HUES64 (cell line): ENCODE measurements at regions not wholly inside any gene's neighbourhood (a gene's known extent, or its start where the extent isn't known, plus 50 kb on each side); places are given as distances from the start of the nearest gene placed in this dataset.

ENCODE experiments used
- H3K27ac ChIP-seq: 2 replicates; pipeline ENCODE4 v1.7.0; 2013; ENCODE audit warnings: low read depth, low read length, inconsistent platforms
- H3K27me3 ChIP-seq: 2 replicates; pipeline ENCODE4 v1.6.1; 2013; ENCODE audit warnings: mild to moderate bottlenecking, low read length; ENCODE audit not compliant: insufficient read depth
- H3K36me3 ChIP-seq: 2 replicates; pipeline ENCODE4 v1.6.1; 2013; ENCODE audit warnings: mild to moderate bottlenecking, low read length; ENCODE audit not compliant: insufficient read depth
- H3K4me1 ChIP-seq: 2 replicates; pipeline ENCODE4 v1.6.1; 2013; ENCODE audit warnings: mild to moderate bottlenecking, low read length, moderate library complexity; ENCODE audit not compliant: insufficient read depth
- H3K4me3 ChIP-seq: 2 replicates; pipeline ENCODE4 v1.5.1; 2013; ENCODE audit warnings: mild to moderate bottlenecking, low read length, moderate library complexity
- H3K9ac ChIP-seq: 2 replicates; pipeline ENCODE4 v1.6.1; 2013; ENCODE audit warnings: mild to moderate bottlenecking, low read depth, low read length
- H3K9me3 ChIP-seq: 2 replicates; pipeline ENCODE4 v1.6.1; 2013; ENCODE audit warnings: low read depth, low read length; ENCODE audit not compliant: insufficient read depth
- WGBS: fragments of 150-250, 120-280 bp; methylation state at CpG from one replicate; pipeline ENCODE4 v1.1.7; 2013; ENCODE audit warnings: missing lambda C conversion rate; 5-methylcytosine and 5-hydroxymethylcytosine counted together

DNA sequence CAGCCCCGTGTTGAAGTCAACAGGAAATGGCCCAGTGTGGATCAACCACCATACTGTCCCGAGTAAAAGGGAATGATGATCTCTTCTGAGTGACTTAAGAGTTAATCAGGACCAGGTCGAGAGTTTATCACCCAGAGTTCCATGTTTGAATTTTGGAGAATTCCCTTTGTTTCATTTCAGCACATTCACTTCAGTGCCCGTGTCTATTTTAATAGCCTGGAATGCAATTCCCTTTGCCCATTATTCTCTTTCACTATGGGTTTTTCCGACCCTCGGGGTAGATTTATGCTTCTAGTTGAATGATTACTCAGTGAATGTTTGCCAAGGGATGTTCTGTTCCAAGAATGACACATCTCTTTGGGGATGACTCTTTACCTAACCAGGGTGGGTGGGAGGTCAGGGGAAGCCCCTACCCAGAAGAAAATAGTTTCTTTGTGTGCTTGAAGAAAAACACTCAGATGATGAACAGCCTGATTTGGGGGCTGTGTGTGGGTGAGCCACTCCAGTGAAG, 594.9 kb downstream of the INHBA start:
- Histone ChIP-seq H3K4me1 (0 out of 2 replicates have a peak, but pooled peaks cover 4% of the 10 kb centered on the region), H3K4me3 (no peak overlapping the region), H3K9ac (no peak overlapping the region), H3K27me3 (no peaks in the 10 kb centered on the region; the same call in 1 of the 2 replicates), H3K36me3 (no peaks in the 10 kb centered on the region), H3K27ac (no peak overlapping the region), H3K9me3 (no peaks in the 10 kb centered on the region)
- 84% methylated on average over 6 of the region's 6 CpGs for WGBS

DNA sequence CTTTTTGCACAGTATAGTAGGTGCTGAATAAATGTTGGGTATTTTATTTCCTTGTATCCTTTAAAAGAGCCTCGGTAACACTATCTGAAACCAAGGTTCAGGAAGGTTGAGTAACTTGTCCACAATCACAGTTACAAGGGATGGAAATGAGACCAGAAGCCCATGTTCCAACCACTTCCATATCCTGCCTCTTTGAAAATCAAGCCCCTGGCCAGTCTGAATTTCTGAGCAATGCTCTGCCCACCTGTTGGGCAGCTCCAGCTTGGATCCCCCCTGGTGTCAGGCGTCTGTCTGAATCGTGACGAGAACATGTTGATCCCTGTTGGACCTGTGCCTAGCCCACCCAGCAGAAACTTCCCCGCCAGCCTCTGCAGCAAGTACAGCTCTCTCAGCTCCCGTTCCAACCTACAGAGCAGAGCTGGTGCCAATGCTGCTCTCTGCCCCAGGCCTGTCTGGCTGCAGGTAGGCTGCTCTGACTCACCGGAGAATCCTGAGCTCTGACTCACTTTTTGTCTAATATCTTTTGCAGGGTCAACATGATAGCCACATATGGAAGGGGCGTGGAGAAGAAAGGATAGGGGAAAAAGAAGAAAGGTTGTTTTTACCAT, 595.5 kb downstream of the INHBA start:
- H3K4me3 ChIP-seq: no peak overlapping the region
- no peak overlapping the region for H3K27ac ChIP-seq
- 88% methylated on average over 8 of the region's 8 CpGs for WGBS
- no peaks in the 10 kb centered on the region; the same call in 1 of the 2 replicates for H3K27me3 ChIP-seq
- no peak overlapping the region for H3K9ac ChIP-seq
- H3K4me1 ChIP-seq: 0 out of 2 replicates have a peak, but pooled peaks cover 5% of the 10 kb centered on the region
- H3K36me3 ChIP-seq: no peaks in the 10 kb centered on the region
- H3K9me3 ChIP-seq: no peaks in the 10 kb centered on the region

DNA sequence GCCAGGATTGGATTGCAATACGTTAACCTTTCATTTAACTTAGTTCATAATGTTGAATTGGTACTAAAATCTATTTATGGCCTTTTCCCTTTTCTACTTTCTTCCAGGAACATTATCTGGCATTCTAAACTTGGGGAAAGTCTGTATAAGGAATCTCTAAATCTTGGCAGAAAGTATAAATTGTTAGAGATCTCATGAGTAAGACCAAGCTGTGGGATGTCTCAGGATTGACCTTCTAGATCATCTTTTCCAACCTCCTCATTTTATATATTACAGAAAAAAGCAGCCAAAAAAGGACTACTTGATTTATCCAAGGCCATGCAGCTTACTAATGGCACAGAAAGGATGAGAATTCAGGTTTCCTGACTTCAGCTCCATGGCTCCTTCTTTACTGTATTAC, 598.3 kb downstream of the INHBA start:
- WGBS: no CpG with 5 or more reads among the region's 1 CpG
- Histone ChIP-seq H3K4me1 (0 out of 2 replicates have a peak, but pooled peaks cover 5% of the 10 kb centered on the region), H3K36me3 (no peaks in the 10 kb centered on the region), H3K9me3 (no peaks in the 10 kb centered on the region), H3K27me3 (no peaks in the 10 kb centered on the region), H3K4me3 (no peak overlapping the region), H3K9ac (no peak overlapping the region), H3K27ac (no peak overlapping the region)

DNA sequence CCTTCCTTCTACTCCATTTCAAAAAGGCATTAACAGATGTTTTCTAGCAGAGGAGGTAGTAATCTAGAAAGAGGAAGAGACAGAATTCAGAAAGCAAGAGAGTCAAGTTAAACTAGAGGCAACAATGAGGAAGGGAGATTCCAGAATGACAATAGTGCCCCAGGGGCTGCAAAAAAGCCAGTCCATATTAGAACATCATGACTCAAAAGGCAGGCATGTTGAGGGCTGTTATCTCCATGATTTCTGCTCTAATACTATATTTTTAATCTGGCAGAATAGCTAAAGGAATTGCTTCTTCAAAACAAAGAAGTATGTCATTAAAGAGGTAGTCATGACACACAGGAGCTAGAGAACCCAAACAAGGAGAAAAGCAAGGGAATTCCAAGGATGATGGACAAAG, 599.6 kb downstream of the INHBA start:
- Histone ChIP-seq H3K27me3 (no peaks in the 10 kb centered on the region), H3K36me3 (no peaks in the 10 kb centered on the region), H3K27ac (no peak overlapping the region), H3K4me1 (0 out of 2 replicates have a peak, but pooled peaks cover 5% of the 10 kb centered on the region), H3K9me3 (no peaks in the 10 kb centered on the region), H3K4me3 (no peak overlapping the region), H3K9ac (no peak overlapping the region)

DNA sequence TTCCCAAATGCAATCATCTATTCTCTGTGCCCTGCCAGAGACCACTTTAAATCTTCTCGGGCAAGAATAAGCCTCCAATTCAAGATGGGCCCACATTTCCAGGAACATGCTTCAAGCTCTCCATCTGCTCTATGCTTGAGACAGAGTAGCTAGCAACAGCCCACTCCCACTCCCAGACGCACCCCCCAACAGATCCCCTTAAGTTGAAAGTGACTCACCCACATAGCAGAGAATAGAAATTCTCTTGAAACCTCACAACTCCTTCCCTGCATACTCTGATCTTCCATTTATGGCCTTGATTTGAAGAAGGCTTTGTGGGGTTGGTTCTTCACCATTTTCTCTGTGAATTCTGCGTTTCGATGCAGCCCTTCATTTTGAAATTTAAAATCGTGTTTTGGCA, 604.0 kb downstream of the INHBA start:
- Histone ChIP-seq H3K27me3 (no peaks in the 10 kb centered on the region), H3K9ac (no peak overlapping the region), H3K9me3 (no peaks in the 10 kb centered on the region), H3K4me3 (no peak overlapping the region), H3K27ac (no peak overlapping the region), H3K36me3 (no peaks in the 10 kb centered on the region), H3K4me1 (0 out of 2 replicates have a peak, but pooled peaks cover 5% of the 10 kb centered on the region)
- WGBS: 94% methylated on average over 5 of the region's 5 CpGs

DNA sequence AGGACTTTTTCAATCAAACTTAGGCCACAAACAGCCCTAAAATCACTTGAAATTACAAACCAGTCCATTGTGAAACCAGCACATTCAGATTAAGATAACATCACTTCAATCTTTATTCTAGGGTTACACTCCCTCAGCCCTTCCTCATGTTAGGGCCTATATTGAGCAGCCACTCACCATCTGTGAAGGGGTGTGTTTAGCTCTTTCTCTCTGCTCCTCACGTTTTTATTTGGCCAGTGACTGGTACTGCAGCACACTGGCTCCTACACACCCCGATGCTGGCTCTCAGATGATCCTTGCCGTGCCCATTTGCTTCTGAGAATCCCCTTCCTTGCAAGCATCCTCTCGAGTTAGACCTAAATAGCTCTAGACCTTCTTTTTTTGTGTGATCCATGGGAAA, 604.5 kb downstream of the INHBA start:
- Histone ChIP-seq H3K4me3 (no peak overlapping the region), H3K4me1 (0 out of 2 replicates have a peak, but pooled peaks cover 5% of the 10 kb centered on the region), H3K27me3 (no peaks in the 10 kb centered on the region), H3K9me3 (no peaks in the 10 kb centered on the region), H3K36me3 (no peaks in the 10 kb centered on the region), H3K9ac (no peak overlapping the region), H3K27ac (no peak overlapping the region)
- WGBS: 85% methylated on average over 4 of the region's 4 CpGs

DNA sequence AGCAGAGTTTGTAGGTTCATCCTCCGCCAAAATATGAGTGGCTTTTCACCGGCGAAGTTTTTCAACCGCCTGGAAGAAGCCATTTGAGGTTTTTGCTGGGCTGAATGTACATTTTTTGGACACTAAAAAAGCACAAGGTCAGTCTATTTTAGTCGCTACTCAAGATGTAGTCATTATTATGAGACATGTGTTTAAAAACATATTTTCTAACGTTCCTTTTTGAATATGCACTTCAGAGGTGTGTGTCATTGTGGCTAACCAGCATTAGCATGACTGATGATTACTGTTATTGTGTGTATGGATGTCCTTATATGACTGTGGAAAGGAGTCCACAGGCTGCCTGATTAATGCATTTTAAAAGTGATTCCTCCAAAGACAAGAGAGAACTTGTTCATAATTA, 605.4 kb downstream of the INHBA start:
- Histone ChIP-seq H3K27ac (no peak overlapping the region), H3K4me3 (no peak overlapping the region), H3K36me3 (no peaks in the 10 kb centered on the region), H3K9ac (no peak overlapping the region), H3K27me3 (no peaks in the 10 kb centered on the region), H3K9me3 (no peaks in the 10 kb centered on the region), H3K4me1 (no peaks in the 10 kb centered on the region)
- 96% methylated on average over 6 of the region's 6 CpGs for WGBS

DNA sequence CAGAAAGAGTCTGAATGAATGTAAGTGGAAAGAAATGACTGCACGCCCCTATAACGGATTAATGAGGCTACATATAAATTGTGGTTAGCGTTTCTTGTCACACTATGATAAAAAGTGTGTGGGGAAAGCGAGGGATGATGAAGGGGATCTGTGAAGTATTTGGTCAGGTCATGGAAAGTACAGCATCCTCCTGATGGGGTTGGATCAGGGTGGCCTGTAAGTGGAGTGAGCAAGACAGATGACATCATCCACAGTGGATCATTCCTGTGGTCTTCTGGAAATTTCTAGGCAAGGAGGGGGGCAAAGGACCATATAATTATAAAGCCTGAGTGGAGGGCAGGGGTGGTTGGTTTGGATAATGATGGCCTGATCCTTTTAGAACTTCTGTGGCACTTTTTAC, 606.0 kb downstream of the INHBA start:
- Histone ChIP-seq H3K36me3 (no peaks in the 10 kb centered on the region), H3K9ac (no peak overlapping the region), H3K4me3 (no peak overlapping the region), H3K27me3 (no peaks in the 10 kb centered on the region), H3K4me1 (no peaks in the 10 kb centered on the region), H3K27ac (no peak overlapping the region), H3K9me3 (no peaks in the 10 kb centered on the region)
- 91% methylated on average over 4 of the region's 4 CpGs for WGBS

DNA sequence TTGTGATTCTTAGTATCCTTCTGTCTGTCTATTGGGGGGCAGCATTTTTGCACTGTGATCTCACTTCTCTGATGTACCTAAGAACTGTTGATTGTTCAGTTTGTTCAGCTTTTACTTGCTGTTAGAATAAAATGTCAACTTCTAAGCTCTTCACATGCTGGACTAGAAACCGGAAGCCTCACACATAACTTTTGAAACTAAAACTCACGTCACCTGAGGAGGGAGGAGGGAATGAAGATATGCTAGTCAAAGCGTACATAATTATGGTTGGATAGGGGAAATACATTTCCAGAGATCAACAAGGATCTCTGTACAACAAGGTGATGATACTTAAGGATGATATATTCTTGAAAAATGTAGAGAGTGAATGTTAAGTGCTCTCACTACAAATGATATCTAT, 609.7 kb downstream of the INHBA start:
- no peak overlapping the region for H3K9ac ChIP-seq
- 98% methylated on average over 3 of the region's 3 CpGs for WGBS
- H3K27me3 ChIP-seq: no peaks in the 10 kb centered on the region
- H3K36me3 ChIP-seq: no peaks in the 10 kb centered on the region
- H3K9me3 ChIP-seq: 0 out of 2 replicates have a peak, but pooled peaks cover 4% of the 10 kb centered on the region
- no peaks in the 10 kb centered on the region for H3K4me1 ChIP-seq
- no peak overlapping the region for H3K27ac ChIP-seq
- no peak overlapping the region for H3K4me3 ChIP-seq

DNA sequence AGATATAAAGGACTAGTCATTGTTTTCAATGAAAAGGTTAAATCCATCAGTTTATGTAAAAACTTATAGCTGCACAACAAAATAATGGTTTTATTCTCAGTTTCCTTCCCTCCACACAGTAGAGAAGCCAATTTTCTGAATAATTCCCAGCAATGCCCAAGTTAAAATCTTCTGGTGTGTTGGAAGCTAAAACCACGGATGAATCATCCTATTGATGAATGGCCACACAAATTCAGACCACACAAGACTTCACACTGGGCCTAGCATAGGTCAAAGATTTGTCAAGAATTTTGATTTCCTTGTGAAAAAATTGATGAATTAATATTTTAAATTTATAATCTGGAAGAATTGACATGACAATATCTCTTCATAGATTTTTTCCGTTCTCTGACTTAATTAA, 617.6 kb downstream of the INHBA start:
- Histone ChIP-seq H3K9me3 (0 out of 2 replicates have a peak, but pooled peaks cover 4% of the 10 kb centered on the region), H3K9ac (no peak overlapping the region), H3K27me3 (no peaks in the 10 kb centered on the region), H3K36me3 (no peaks in the 10 kb centered on the region), H3K27ac (no peak overlapping the region), H3K4me3 (no peak overlapping the region), H3K4me1 (no peaks in the 10 kb centered on the region)
- 100% methylated on average over 1 of the region's 2 CpGs for WGBS

DNA sequence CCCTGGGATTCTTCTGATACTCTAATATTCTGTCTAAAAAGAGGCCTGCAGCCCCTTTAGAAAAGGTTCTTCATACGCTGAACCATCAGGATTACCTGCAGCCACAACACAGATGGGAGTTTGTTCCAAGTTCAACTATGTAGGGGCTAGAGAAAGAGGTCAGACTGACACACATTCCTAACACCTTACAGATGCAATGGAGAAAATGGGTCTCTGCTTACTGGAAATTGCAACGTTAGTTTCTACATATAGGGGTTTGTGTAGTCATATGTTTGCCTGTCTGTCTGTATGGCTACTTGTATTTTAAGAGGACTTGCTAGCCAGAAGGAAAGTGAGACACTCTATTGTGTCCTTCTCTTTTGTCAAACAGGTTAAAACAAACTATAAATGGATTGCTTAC, 618.5 kb downstream of the INHBA start:
- H3K4me1 ChIP-seq: no peaks in the 10 kb centered on the region
- H3K27me3 ChIP-seq: no peaks in the 10 kb centered on the region
- H3K27ac ChIP-seq: no peak overlapping the region
- H3K4me3 ChIP-seq: no peak overlapping the region
- H3K36me3 ChIP-seq: no peaks in the 10 kb centered on the region
- 78% methylated on average over 2 of the region's 2 CpGs for WGBS
- 0 out of 2 replicates have a peak, but pooled peaks cover 4% of the 10 kb centered on the region for H3K9me3 ChIP-seq
- no peak overlapping the region for H3K9ac ChIP-seq

DNA sequence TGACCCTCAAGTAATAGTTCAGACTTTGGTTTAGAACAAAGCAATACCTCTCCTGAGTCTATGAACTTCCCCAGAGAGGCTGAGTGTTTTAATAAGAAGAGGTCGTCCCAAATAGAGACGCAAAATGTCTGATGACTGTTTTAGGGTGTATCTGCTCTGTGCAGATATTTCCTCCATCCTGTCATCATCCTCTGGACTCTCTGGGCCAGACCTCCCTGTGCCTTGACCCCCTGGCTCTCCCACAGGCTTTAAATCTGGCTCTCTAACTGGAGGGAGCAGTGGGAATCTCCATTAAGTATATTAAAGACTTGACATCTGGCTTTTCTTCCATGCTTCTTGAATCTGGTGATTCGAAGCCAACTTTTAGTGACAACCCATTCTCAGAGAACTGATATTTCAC, 633.3 kb downstream of the INHBA start:
- H3K27me3 ChIP-seq: no peaks in the 10 kb centered on the region
- no peaks in the 10 kb centered on the region for H3K9me3 ChIP-seq
- H3K27ac ChIP-seq: no peak overlapping the region
- no peak overlapping the region for H3K4me3 ChIP-seq
- H3K36me3 ChIP-seq: no peaks in the 10 kb centered on the region
- no peaks in the 10 kb centered on the region for H3K4me1 ChIP-seq
- WGBS: 98% methylated on average over 3 of the region's 3 CpGs
- no peak overlapping the region for H3K9ac ChIP-seq
